DMS 273 (cell line): ENCODE measurements at regions not wholly inside any gene's neighbourhood (a gene's known extent, or its start where the extent isn't known, plus 50 kb on each side); places are given as distances from the start of the nearest gene placed in this dataset.
A peak's percentile ranks its signal among the peaks of the same experiment; 100 is the strongest.
"Not testable (repeated sequence)": the region's sequence is repeated elsewhere in the genome, so short reads cannot be mapped to it uniquely, and the experiment has no call there.

Experiments used
- DNase-seq: peaks from one replicate; lab custom pipeline; 2025; ENCODE audit not compliant: unreplicated experiment; lab: John Stamatoyannopoulos, UW

- no peak for DNase-seq
Measured at GRCh38 chr2:88396209-88396608, 56.3 kb downstream of the FOXI3 start.

- DNase-seq = no peak
Measured at GRCh38 chr2:88377641-88377991, 74.9 kb downstream of the FOXI3 start.

- no peak for DNase-seq
Measured at GRCh38 chr2:88372042-88372441, 80.5 kb downstream of the FOXI3 start.

- not testable (repeated sequence) for DNase-seq
Measured at GRCh38 chr2:88365408-88365807, 87.1 kb downstream of the FOXI3 start.

- no peak for DNase-seq
Measured at GRCh38 chr2:88355486-88355885, 97.0 kb downstream of the FOXI3 start.

GRCh38 chr2:88351249-88351601, 101.3 kb downstream of the FOXI3 start:
- DNase-seq = no peak

- DNase-seq = peak; percentile 85
Measured at GRCh38 chr2:88350331-88351248, 101.9 kb downstream of the FOXI3 start.

- DNase-seq = no peak
Measured at GRCh38 chr2:88345842-88346241, 106.7 kb downstream of the FOXI3 start.

GRCh38 chr2:88342749-88343148, 109.7 kb downstream of the FOXI3 start:
- DNase-seq = no peak

GRCh38 chr2:88334418-88334817, 118.1 kb downstream of the FOXI3 start:
- no peak for DNase-seq

- no peak for DNase-seq
Measured at GRCh38 chr2:88331239-88331638, 121.3 kb downstream of the FOXI3 start.

- DNase-seq = peak; percentile 72
Measured at GRCh38 chr2:88329815-88330603, 122.5 kb downstream of the FOXI3 start.

GRCh38 chr2:88321449-88322248, 130.8 kb downstream of the FOXI3 start:
- DNase-seq = no peak

GRCh38 chr2:88320076-88320773, 132.3 kb downstream of the FOXI3 start:
- no peak for DNase-seq

GRCh38 chr2:88318956-88319330, 133.6 kb downstream of the FOXI3 start:
- no peak for DNase-seq

- peak; percentile 83 for DNase-seq
Measured at GRCh38 chr2:88318071-88318955, 134.2 kb downstream of the FOXI3 start.

GRCh38 chr2:88310787-88311186, 140.6 kb downstream of the THNSL2 start:
- DNase-seq = no peak

GRCh38 chr2:88307817-88308216, 137.7 kb downstream of the THNSL2 start:
- peak; percentile 61 for DNase-seq

- no peak for DNase-seq
Measured at GRCh38 chr2:88303865-88304264, 133.7 kb downstream of the THNSL2 start.

- no peak for DNase-seq
Measured at GRCh38 chr2:88296247-88296646, 126.1 kb downstream of the THNSL2 start.
